Keratinocyte (primary cell): ENCODE measurements at regions not wholly inside any gene's neighbourhood (a gene's known extent, or its start where the extent isn't known, plus 50 kb on each side); places are given as distances from the start of the nearest gene placed in this dataset.

Experiments used
- EZH2 ChIP-seq: IDR thresholded peaks from one replicate; pipeline ENCODE4 v1.6.1; 2012; ENCODE audit warnings: inconsistent platforms, mild to moderate bottlenecking, low read length, moderate library complexity
- TF ChIP-seq, protein P1 (sequence below), 3 experiments: IDR thresholded peaks in 1 of 3; conservative IDR thresholded peaks in 1 of 3; optimal IDR thresholded peaks in 1 of 3; 2 replicates in 2 of 3; 3 replicates in 1 of 3; pipeline versions ENCODE3 to v1.5.1; 2011; ENCODE audit warnings: low read length in 3 of 3, mild to moderate bottlenecking in 3 of 3, moderate library complexity in 2 of 3, control low read depth in 1 of 3, inconsistent platforms in 1 of 3; ENCODE audit not compliant: insufficient read depth in 2 of 3; ENCODE audit errors: extremely low read depth in 1 of 3

DNA sequence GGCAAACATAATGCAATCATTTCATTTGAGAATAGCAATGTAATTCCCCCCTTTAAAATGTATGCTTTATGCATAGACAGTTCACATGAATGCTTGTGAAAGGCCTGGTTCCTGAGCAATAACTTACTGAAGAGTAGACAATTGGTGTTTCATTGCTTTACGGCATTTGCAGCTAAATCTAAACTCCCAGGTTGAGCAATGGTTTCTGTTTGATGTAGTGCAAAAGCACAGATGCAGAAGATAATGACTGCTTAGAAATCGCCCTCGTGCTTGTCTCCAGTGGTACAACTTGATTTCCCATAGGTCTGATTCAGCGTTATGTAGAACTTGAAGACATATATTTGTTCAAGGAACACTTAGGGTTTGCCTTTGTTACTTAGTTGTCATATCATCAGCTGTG lies 1018.3 kb downstream of the DIAPH3 start:
- TF ChIP-seq, protein P1, sequence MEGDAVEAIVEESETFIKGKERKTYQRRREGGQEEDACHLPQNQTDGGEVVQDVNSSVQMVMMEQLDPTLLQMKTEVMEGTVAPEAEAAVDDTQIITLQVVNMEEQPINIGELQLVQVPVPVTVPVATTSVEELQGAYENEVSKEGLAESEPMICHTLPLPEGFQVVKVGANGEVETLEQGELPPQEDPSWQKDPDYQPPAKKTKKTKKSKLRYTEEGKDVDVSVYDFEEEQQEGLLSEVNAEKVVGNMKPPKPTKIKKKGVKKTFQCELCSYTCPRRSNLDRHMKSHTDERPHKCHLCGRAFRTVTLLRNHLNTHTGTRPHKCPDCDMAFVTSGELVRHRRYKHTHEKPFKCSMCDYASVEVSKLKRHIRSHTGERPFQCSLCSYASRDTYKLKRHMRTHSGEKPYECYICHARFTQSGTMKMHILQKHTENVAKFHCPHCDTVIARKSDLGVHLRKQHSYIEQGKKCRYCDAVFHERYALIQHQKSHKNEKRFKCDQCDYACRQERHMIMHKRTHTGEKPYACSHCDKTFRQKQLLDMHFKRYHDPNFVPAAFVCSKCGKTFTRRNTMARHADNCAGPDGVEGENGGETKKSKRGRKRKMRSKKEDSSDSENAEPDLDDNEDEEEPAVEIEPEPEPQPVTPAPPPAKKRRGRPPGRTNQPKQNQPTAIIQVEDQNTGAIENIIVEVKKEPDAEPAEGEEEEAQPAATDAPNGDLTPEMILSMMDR (optimal IDR thresholded peaks at IDR 0.05 in 1 of 3, IDR thresholded peaks at IDR 0.05 in 1 of 3, conservative IDR thresholded peaks at IDR 0.05 in 1 of 3; ENCODE audit: extremely low read depth in 1 of 3, insufficient read depth in 2 of 3, low read length in 3 of 3): no peak
- no peak for TF ChIP-seq EZH2
